Renal pelvis (tissue), 1 donor: ENCODE measurements at regions not wholly inside any gene's neighbourhood (a gene's known extent, or its start where the extent isn't known, plus 50 kb on each side); places are given as distances from the start of the nearest gene placed in this dataset.

ENCODE experiments used
- DNase-seq: peaks from one replicate; pipeline ENCODE4 v3.0.0-alpha.2; 2013

GRCh38 chr7:106775975-106776607 lies 89.0 kb upstream of the PIK3CG start:
- DNase-seq: no peak

DNA sequence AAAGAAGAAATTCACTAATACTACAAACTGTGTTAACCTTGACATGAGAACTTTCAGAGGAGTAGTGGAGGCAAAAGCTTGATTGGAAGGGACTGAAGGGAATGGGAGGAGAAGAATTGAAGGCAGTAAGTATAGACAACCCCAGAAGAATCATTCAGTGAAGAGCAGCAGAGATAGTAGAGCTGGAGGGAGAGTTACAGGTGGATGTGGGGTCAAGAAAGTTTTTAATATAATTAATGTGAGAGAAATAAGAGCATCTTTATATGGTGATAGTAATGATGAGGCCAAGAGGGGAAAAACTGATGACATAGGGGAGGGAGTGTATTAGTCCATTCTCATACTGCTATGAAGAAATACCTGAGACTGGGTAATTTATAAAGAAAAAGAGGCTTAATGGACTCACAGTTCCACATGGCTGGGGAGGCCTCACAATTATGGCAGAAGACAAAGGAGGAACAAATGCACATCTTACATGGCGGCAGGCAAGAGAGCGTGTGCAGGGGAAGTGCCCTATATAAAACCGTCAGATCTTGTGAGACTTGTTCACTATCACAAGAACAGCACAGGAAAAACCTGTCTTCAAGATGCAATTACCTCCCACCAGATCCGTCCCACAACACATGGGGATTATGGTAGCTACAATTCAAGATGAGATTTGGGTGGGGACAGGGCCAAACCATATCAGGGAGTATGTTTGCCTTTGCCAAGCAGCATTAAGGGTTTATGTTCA lies 88.3 kb upstream of the PIK3CG start:
- DNase-seq: no peak

DNA sequence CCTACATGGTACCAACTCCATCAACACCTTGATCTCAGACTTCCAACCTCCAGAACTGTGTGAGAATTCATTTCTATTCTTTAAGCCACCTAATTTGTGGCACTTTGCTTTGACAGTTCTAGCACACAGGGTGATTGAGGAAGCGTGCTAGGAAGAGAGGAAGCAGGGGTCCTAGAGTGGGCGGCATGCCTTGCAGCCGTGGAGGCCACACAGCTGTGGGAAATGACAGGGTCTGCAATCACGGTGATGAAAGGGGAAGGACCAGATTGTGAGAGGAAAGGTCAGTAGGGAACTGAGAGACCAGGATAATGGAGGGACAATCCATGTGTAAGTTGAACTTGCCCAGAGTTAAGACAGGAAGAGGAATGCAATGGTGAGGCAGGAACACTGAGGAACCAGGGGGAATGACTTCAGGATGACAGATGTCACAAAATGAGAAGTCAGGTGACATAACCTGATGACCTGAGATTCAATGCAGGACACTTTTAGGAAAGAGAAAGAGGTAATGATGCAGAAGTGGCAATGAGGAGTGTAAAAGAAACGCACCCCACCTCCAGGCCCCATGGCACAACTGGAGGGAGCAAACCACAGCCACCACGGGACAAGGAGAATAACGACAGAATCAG lies 87.3 kb upstream of the PIK3CG start:
- no peak for DNase-seq

GRCh38 chr7:106778656-106779250 lies 86.3 kb upstream of the PIK3CG start:
- no peak for DNase-seq

GRCh38 chr7:106779877-106780276 lies 85.2 kb upstream of the PIK3CG start:
- DNase-seq: no peak

DNA sequence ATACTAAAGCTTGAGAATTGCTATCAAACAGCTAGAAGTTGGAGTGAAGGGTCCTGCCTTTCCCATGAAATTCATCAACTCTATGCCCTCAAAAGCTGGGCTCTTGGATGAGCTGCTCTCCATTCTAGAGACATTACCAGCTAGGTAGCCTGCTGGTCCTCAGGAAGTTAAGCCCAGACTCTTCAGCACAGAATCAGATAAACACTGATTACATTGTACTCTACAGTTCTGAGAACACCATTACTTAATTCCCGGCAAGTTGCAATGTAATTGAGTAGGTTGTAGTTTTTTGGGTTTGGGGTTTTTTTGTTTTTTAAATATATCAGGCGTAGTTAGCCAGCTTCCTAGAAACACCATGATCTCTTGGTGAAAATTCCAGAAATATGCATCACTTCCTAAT lies 84.1 kb upstream of the PIK3CG start:
- no peak for DNase-seq

GRCh38 chr7:106781828-106782544 lies 83.1 kb upstream of the PIK3CG start:
- DNase-seq: no peak

DNA sequence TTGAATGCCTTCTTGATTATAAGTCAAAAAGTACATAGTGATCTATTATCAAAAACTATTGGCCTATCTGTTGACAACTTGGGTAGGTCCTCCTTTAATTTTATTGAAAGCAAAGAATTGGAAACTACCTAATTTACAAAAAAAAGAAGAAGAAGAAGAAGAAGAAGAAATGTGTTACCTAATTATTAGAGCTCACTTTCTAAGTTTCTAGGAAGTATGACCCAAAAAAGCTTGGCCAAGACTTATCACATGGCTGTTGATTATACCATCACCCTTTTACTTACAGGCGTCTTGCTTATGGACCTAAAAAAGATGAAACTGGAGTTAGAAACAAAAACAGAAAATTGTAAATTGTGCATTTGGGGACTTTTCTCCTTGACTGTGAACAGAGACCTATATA lies 81.8 kb upstream of the PIK3CG start:
- DNase-seq: no peak

GRCh38 chr7:106788637-106789036 lies 76.4 kb upstream of the PIK3CG start:
- DNase-seq: no peak

DNA sequence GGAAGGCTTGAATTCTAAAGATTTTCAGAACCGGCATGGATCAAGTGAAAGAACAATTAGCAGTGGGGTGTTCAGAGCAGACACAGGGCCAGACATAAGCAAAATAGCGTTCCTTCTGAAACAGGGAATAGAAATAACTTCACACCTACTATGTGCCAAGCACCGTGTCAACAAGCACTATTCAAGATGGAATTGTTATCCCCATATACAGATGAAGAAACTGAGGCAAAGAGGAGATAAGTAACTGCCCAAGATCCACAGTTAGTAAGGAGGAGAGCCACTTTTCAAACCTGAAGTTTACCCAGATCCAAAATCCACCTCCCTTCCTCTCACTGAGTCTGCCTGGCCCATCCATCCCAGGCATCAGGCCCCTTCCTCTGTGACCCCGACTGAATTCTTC lies 73.6 kb upstream of the PIK3CG start:
- no peak for DNase-seq

GRCh38 chr7:106792233-106792926 lies 72.7 kb upstream of the PIK3CG start:
- DNase-seq: no peak

DNA sequence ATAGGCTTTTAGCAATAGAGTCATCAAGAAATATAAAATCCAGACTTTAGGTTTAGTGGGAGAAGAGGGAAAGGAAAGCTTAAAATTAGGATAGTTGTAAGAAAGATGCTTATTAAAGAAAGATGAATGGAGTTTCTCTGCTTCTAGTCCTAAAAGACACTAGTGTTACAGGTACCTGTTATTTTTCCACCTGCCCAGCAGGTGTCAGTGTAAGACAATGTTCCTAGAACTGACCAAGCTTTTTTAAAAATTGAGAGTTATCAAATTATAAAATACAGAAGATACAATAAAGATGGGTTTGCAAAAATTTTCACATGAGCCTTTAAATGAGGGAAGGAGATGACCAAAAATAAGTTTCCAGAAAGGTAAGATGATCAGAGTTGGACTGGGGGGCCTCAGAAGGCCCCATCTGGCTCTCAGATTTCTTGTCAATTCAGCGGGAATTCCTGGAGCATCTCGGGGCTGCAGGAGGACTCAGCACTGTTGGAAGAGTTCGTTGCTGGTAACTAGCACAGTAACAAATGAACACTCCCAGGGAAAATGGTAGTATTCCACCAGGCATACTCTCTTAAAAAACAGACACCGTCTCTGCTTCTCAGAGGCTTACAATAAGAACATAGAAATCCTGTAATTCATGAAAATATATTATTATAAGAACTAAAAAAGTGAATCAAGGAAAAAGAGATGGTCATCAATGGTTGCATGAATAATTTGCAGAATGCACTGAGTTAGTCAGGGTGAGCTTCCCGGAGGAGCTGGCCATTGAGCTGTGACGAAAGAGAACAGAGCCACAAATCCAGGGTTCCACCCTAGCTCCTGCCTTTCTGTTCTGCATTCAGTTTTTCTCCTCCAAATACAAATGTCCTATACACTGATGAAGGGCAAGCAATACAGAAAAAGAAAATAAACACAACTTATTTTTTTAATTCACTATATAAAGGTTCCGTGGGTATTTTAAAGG lies 71.8 kb upstream of the PIK3CG start:
- no peak for DNase-seq

DNA sequence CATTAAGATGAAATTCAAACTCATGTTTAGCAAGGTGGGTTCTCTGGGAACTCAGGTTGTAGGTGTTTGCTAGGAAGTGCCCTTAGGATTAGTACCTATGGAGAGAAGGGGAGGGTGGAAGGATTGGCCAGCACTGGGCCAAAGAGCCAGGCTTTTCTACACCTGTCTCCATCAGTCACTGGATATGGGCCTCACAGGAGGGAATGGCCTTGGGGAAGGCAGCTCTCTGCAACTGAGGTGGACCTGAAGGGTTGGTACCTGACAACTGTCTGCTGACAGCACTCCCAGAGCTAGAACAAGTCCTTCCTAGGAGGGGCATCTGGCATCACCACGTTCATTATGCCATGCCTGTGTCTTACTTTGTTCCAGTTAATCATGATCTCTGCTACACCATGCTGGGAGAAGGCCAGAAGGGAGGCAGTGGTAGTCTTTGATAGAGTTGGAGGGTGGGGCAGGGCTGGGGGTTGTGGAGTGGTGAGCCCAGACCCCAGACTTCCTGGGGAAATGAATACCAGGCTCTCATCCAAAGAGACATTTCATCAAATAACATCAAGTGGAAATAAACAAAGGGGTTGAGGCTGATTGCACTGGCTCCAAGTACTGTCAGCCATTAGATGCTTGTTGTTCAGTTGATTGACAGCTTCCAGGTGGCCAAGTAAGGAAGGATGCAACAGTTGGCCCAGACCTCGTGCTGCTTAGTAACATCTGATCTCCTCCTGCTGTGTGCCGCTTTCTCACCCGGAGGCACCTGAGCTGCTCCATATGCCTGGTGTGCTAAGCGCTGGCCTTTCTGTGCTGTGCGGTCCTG lies 70.6 kb upstream of the PIK3CG start:
- DNase-seq: no peak

- DNase-seq: no peak
These were observed 69.8 kb upstream of the PIK3CG start for GRCh38 chr7:106795084-106795876.

DNA sequence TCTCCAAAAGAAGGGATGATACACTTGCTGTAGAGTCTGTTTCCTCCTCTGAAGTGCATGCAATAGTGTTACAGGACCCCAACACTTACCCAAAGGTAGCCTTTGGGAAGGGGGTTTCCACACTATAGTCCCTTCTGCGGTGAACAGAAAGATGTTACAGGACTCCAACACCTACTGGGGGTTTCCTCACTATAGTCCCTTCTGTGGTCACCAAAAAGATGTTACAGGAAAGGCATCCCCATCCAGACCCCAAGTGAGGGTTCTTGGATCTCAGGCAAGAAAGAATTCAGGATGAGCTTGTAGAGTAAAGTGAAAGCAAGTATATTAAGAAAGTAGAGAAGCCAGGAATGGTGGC lies 69.2 kb upstream of the PIK3CG start:
- DNase-seq: no peak

DNA sequence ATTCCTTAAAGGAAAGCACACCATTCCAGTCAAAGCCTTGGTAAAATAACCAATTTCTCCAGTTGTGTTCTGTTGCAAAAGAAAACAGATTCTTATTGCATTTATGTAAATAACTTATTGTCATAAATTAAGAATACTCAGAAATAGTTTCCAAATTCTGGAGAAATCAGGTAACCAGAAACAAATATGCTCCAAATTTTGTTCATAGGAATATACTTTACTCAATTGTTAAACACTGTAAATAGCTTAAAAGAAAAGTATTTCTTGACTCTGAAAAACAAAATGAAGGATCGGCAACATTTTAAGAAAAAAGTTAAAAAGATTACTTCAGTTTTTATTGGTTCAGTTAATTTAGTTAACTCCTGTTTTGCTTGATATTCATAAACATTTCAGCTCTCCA lies 67.1 kb upstream of the PIK3CG start:
- DNase-seq: no peak

DNA sequence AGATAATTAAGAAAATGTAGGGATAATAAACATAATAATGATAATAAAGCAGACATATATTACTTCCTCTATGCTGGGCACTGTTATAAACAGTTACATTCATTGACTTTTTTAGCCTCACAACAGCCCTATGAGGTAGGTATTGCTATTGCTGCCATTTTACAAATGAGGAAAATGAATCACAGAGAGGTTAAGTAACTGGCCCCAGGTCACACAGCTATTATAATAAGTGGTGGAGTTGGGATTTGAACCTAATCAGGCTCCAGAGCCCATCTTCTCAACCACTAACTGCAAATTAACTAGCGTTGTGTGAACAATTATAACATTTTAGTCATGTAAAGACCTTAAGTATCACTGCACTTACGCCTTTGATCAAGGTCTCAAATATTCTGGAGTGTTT lies 62.5 kb upstream of the PIK3CG start:
- DNase-seq: no peak

- peak; percentile 41 for DNase-seq
These were observed 58.5 kb upstream of the PIK3CG start for GRCh38 chr7:106806556-106806955.

DNA sequence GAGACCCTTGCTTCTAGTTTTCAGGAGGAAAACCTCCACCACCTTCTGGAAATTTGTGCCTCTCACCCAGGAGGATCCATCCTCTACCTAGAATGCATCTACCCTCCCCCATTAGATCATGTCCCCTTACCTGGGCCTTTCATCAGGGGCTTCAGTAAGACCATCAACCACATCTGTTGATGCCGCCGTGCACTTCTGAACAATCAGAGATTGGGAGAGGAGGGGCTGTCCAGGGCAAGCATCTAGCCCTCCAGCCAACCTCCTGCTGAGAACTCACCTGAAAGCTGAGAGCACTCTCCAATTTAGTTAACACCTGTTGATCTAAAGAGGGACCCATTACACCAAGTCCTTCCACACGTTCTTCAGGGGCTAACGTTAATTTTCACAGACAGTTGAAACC lies 57.6 kb upstream of the PIK3CG start:
- DNase-seq: no peak
